Neural cell (in vitro differentiated cells): ENCODE measurements at regions not wholly inside any gene's neighbourhood (a gene's known extent, or its start where the extent isn't known, plus 50 kb on each side); places are given as distances from the start of the nearest gene placed in this dataset.

Experiments used
- H2AFZ ChIP-seq: fragments of 200-600, 300-800 bp; sonication (generic), shearing (Covaris generic); 2 replicates; pipeline ENCODE4 v1.6.0; 2014; ENCODE audit warnings: low read depth, mild to moderate bottlenecking, antibody characterized with exemption, low read length, moderate library complexity
- H3F3A ChIP-seq: fragments of 200-600 bp; shearing (Covaris generic); 2 replicates; pipeline ENCODE4 v1.6.1; 2016; ENCODE audit warnings: mild to moderate bottlenecking, moderate library complexity, mixed read lengths, antibody characterized with exemption, low read length; ENCODE audit not compliant: insufficient read depth, poor library complexity, severe bottlenecking
- H3K27ac ChIP-seq: fragments of 200-600, 300-800 bp; sonication (generic), shearing (Covaris generic); 2 replicates; pipeline ENCODE4 v1.5.1; 2014; ENCODE audit warnings: mild to moderate bottlenecking, low read length, moderate library complexity
- H3K27me3 ChIP-seq: fragments of 300-800, 200-600 bp; sonication (generic), shearing (Covaris generic); 2 replicates; pipeline ENCODE4 v1.6.0; 2014; ENCODE audit warnings: mild to moderate bottlenecking, low read depth, low read length, moderate library complexity; ENCODE audit not compliant: insufficient read depth
- H3K36me3 ChIP-seq: fragments of 300-800, 200-600 bp; sonication (generic), shearing (Covaris generic); 2 replicates; pipeline ENCODE4 v1.5.1; 2014; ENCODE audit warnings: mild to moderate bottlenecking, antibody characterized with exemption, low read length, moderate library complexity; ENCODE audit not compliant: insufficient read depth
- H3K4me2 ChIP-seq: fragments of 300-800, 200-600 bp; sonication (generic), shearing (Covaris generic); 2 replicates; pipeline ENCODE4 v1.6.0; 2014; ENCODE audit warnings: mild to moderate bottlenecking, low read length
- H3K4me3 ChIP-seq: fragments of 300-800, 200-600 bp; sonication (generic), shearing (Covaris generic); 2 replicates; pipeline ENCODE4 v1.5.1; 2014; ENCODE audit warnings: mild to moderate bottlenecking, low read length, moderate library complexity
- H3K79me2 ChIP-seq: fragments of 200-600 bp; shearing (Covaris generic); replicated peaks from 2 replicates; pipeline ENCODE4 v1.6.0; 2014; ENCODE audit warnings: mild to moderate bottlenecking, low read length, moderate library complexity; ENCODE audit not compliant: insufficient read depth
- H3K9ac ChIP-seq: fragments of 300-800, 200-600 bp; sonication (generic), shearing (Covaris generic); 2 replicates; pipeline ENCODE4 v1.6.1; 2016; ENCODE audit warnings: mild to moderate bottlenecking, low read length, mixed read lengths
- H3K9me2 ChIP-seq: fragments of 200-600 bp; shearing (Covaris generic); 2 replicates; pipeline ENCODE4 v1.6.1; 2016; ENCODE audit warnings: mild to moderate bottlenecking, low read length, mixed read lengths; ENCODE audit not compliant: insufficient read depth
- H3K9me3 ChIP-seq: fragments of 200-600, 300-800 bp; sonication (generic), shearing (Covaris generic); 2 replicates; pipeline ENCODE4 v1.6.1; 2016; ENCODE audit warnings: mild to moderate bottlenecking, mixed run types, low read length, moderate library complexity, mixed read lengths
- H4K20me1 ChIP-seq: fragments of 200-600 bp; shearing (Covaris generic); 2 replicates; pipeline ENCODE4 v1.6.1; 2016; ENCODE audit warnings: mild to moderate bottlenecking, mixed run types; ENCODE audit not compliant: insufficient read depth
- CTCF ChIP-seq: fragments of 450-650 bp; IDR thresholded peaks from 2 replicates; pipeline ENCODE4 v1.5.1; 2014; ENCODE audit warnings: antibody characterized with exemption, mild to moderate bottlenecking, moderate library complexity; ENCODE audit not compliant: poor library complexity, severe bottlenecking
- EP300 ChIP-seq: fragments of 450-650 bp; conservative IDR thresholded peaks from 2 replicates; pipeline ENCODE4 v1.6.1; 2014; ENCODE audit warnings: antibody characterized with exemption, mild to moderate bottlenecking, moderate library complexity; ENCODE audit not compliant: poor library complexity, severe bottlenecking
- EZH2 ChIP-seq: fragments of 200-600, 300-800 bp; shearing (Covaris generic), sonication (generic); IDR thresholded peaks from 2 replicates; pipeline ENCODE4 v1.6.1; 2014; ENCODE audit warnings: antibody characterized with exemption, low read length, borderline replicate concordance, mild to moderate bottlenecking; ENCODE audit not compliant: insufficient read depth, poor library complexity, severe bottlenecking
- MXI1 ChIP-seq: fragments of 450-650 bp; conservative IDR thresholded peaks from 2 replicates; pipeline ENCODE4 v1.6.1; 2014; ENCODE audit warnings: antibody characterized with exemption, mild to moderate bottlenecking; ENCODE audit not compliant: poor library complexity, severe bottlenecking
- POLR2AphosphoS5 ChIP-seq: IDR thresholded peaks from 2 replicates; pipeline ENCODE4 v1.6.1; 2012
- RAD21 ChIP-seq: fragments of 450-650 bp; conservative IDR thresholded peaks from 2 replicates; pipeline ENCODE4 v1.6.1; 2014; ENCODE audit warnings: antibody characterized with exemption, mild to moderate bottlenecking, moderate library complexity
- REST ChIP-seq: IDR thresholded peaks from 2 replicates; pipeline ENCODE4 v1.6.1; 2012; ENCODE audit warnings: borderline replicate concordance
- SMC3 ChIP-seq: fragments of 450-650 bp; conservative IDR thresholded peaks from 2 replicates; pipeline ENCODE4 v1.6.1; 2014; ENCODE audit warnings: antibody characterized with exemption, mild to moderate bottlenecking, moderate library complexity; ENCODE audit not compliant: poor library complexity
- TAF1 ChIP-seq: IDR thresholded peaks from 2 replicates; pipeline ENCODE4 v1.6.1; 2012; ENCODE audit warnings: low read depth

GRCh38 chr4:178242655-178243054, 800.4 kb upstream of the AGA start:
- H4K20me1 ChIP-seq: no peaks in the 10 kb centered on the region
- no peak overlapping the region for H2AFZ ChIP-seq
- H3K27me3 ChIP-seq: no peaks in the 10 kb centered on the region
- no peaks in the 10 kb centered on the region for H3K79me2 ChIP-seq
- no peaks in the 10 kb centered on the region for H3K9me2 ChIP-seq
- no peak overlapping the region for H3K27ac ChIP-seq
- TF ChIP-seq REST (no peak), TAF1 (no peak), RAD21 (no peak), MXI1 (no peak), CTCF (no peak), EP300 (no peak), SMC3 (no peak), POLR2AphosphoS5 (no peak), EZH2 (no peak)
- no peaks in the 10 kb centered on the region for H3K36me3 ChIP-seq
- H3K9ac ChIP-seq: no peak overlapping the region
- no peak overlapping the region for H3K4me2 ChIP-seq
- H3F3A ChIP-seq: no peaks in the 10 kb centered on the region
- no peak overlapping the region for H3K4me3 ChIP-seq
- H3K9me3 ChIP-seq: no peaks in the 10 kb centered on the region

- H3K27me3 ChIP-seq: no peaks in the 10 kb centered on the region
- no peak overlapping the region for H3K9ac ChIP-seq
- no peaks in the 10 kb centered on the region for H3K79me2 ChIP-seq
- no peak overlapping the region for H3K4me2 ChIP-seq
- no peaks in the 10 kb centered on the region for H3K9me3 ChIP-seq
- TF ChIP-seq REST (no peak), EP300 (no peak), SMC3 (no peak), RAD21 (no peak), POLR2AphosphoS5 (no peak), CTCF (no peak), TAF1 (no peak), EZH2 (no peak), MXI1 (no peak)
- H3K27ac ChIP-seq: no peak overlapping the region
- H3F3A ChIP-seq: no peaks in the 10 kb centered on the region
- H3K36me3 ChIP-seq: no peaks in the 10 kb centered on the region
- no peak overlapping the region for H3K4me3 ChIP-seq
- no peaks in the 10 kb centered on the region for H3K9me2 ChIP-seq
- no peaks in the 10 kb centered on the region for H4K20me1 ChIP-seq
- no peak overlapping the region for H2AFZ ChIP-seq
Observed at GRCh38 chr4:178244785-178245184, 802.5 kb upstream of the AGA start.
